Sigmoid colon (tissue), 6 donors: ENCODE measurements at regions not wholly inside any gene's neighbourhood (a gene's known extent, or its start where the extent isn't known, plus 50 kb on each side); places are given as distances from the start of the nearest gene placed in this dataset.

Source experiments
- DNase-seq: peaks from one replicate; pipeline ENCODE4 v3.0.0-alpha.2; 2019
- H3K27ac ChIP-seq, 4 donors: fragments of 200-600 bp; sonication (generic); one replicate each; pipeline ENCODE4 v1.5.1; 2016 to 2019; ENCODE audit warnings: mild to moderate bottlenecking in 1 of 4
- H3K27me3 ChIP-seq, 3 donors: fragments of 200-600 bp; sonication (generic); one replicate each; pipeline ENCODE4 v1.5.1; 2019; ENCODE audit warnings: mild to moderate bottlenecking in 1 of 3
- H3K36me3 ChIP-seq, 4 donors: fragments of 200-600 bp; sonication (generic); one replicate each; pipeline ENCODE4 v1.5.1; 2016 to 2019
- H3K4me1 ChIP-seq, 4 donors: fragments of 200-600 bp; sonication (generic); one replicate each; pipeline ENCODE4 v1.5.1; 2017 to 2019
- H3K4me3 ChIP-seq, 4 donors: fragments of 200-600 bp; sonication (generic); one replicate each; pipeline ENCODE4 v1.5.1; 2017 to 2019; ENCODE audit warnings: mild to moderate bottlenecking in 2 of 4, moderate library complexity in 1 of 4
- H3K9me3 ChIP-seq, 4 donors: fragments of 200-600 bp in 3 of 4; sonication (generic) in 3 of 4; one replicate each; pipeline versions ENCODE4 v1.5.1 to v1.6.1; 2013 to 2019
- EP300 ChIP-seq, 4 donors: sonication (generic); formaldehyde crosslinking; IDR thresholded peaks; one replicate each; pipeline ENCODE4 v1.6.1; 2017; ENCODE audit warnings: antibody characterized with exemption in 4 of 4
- POLR2A ChIP-seq, 2 donors: fragments of 450-650 bp; IDR thresholded peaks; one replicate each; pipeline ENCODE4 v1.6.1; 2016; ENCODE audit warnings: antibody characterized with exemption in 2 of 2, mild to moderate bottlenecking in 2 of 2, moderate library complexity in 2 of 2
- POLR2AphosphoS5 ChIP-seq, 4 donors: sonication (generic); formaldehyde crosslinking; IDR thresholded peaks; one replicate each; pipeline ENCODE4 v1.6.1; 2017; ENCODE audit warnings: antibody characterized with exemption in 4 of 4
- WGBS, 2 donors: extraction: QIAGEN DNeasy Blood & Tissue Kit; methylation state at CpG; one replicate each; pipeline ENCODE4 v1.1.7; 2013; 5-methylcytosine and 5-hydroxymethylcytosine counted together
- intact Hi-C: fragments of 100-400 bp; cut with DNase I; formaldehyde crosslinking; loops from one replicate; pipeline ENCODE4 v1.15.1; 2023
- TF ChIP-seq, protein P1 (sequence below), 4 experiments: fragments of 450-650 bp in 3 of 4; fragments of 200-600 bp in 1 of 4; IDR thresholded peaks; one replicate each; pipeline ENCODE4 v1.5.1; 2016 to 2019; ENCODE audit warnings: antibody characterized with exemption in 4 of 4, mild to moderate bottlenecking in 3 of 4, moderate library complexity in 2 of 4
- donor health status: healthy with polysubstance abuse.
- donor health status: healthy.

- WGBS, 2 donors: 94 to 98% methylated on average over 4 of the region's 4 CpGs
- H3K27ac ChIP-seq: no peak overlapping the region
These were observed 554.3 kb downstream of the ZEB2 start for GRCh38 chr2:143965493-143966164.

GRCh38 chr2:143964891-143965290 lies 555.0 kb downstream of the ZEB2 start:
- H3K27me3 ChIP-seq: no peaks in the 10 kb centered on the region
- WGBS, 2 donors: 87 to 92% methylated on average over 1 of the region's 1 CpG
- no peak overlapping the region for H3K27ac ChIP-seq
- intact Hi-C loops: no loop called here
- no peak for DNase-seq
- no peak overlapping the region for H3K4me3 ChIP-seq
- TF ChIP-seq POLR2AphosphoS5 (IDR thresholded peaks at IDR 0.05): no peak
- TF ChIP-seq, protein P1, sequence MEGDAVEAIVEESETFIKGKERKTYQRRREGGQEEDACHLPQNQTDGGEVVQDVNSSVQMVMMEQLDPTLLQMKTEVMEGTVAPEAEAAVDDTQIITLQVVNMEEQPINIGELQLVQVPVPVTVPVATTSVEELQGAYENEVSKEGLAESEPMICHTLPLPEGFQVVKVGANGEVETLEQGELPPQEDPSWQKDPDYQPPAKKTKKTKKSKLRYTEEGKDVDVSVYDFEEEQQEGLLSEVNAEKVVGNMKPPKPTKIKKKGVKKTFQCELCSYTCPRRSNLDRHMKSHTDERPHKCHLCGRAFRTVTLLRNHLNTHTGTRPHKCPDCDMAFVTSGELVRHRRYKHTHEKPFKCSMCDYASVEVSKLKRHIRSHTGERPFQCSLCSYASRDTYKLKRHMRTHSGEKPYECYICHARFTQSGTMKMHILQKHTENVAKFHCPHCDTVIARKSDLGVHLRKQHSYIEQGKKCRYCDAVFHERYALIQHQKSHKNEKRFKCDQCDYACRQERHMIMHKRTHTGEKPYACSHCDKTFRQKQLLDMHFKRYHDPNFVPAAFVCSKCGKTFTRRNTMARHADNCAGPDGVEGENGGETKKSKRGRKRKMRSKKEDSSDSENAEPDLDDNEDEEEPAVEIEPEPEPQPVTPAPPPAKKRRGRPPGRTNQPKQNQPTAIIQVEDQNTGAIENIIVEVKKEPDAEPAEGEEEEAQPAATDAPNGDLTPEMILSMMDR (IDR thresholded peaks at IDR 0.05): no peak
- no peak for TF ChIP-seq EP300 (IDR thresholded peaks at IDR 0.05)
- TF ChIP-seq POLR2A (IDR thresholded peaks at IDR 0.05): no peak
- H3K36me3 ChIP-seq: no peaks in the 10 kb centered on the region
- H3K4me1 ChIP-seq: no peaks in the 10 kb centered on the region
- H3K9me3 ChIP-seq: no peaks in the 10 kb centered on the region

More at GRCh38 chr2:143965493-143966164, 554.3 kb downstream of the ZEB2 start:
- no peak for DNase-seq
- no peaks in the 10 kb centered on the region for H3K9me3 ChIP-seq
- no peaks in the 10 kb centered on the region for H3K27me3 ChIP-seq
- intact Hi-C loops: no loop called here
- no peaks in the 10 kb centered on the region for H3K4me1 ChIP-seq
- H3K36me3 ChIP-seq: no peaks in the 10 kb centered on the region
- TF ChIP-seq POLR2A (IDR thresholded peaks at IDR 0.05) (no peak), EP300 (IDR thresholded peaks at IDR 0.05) (no peak), POLR2AphosphoS5 (IDR thresholded peaks at IDR 0.05) (no peak)
- TF ChIP-seq, protein P1 (IDR thresholded peaks at IDR 0.05): no peak
- no peak overlapping the region for H3K4me3 ChIP-seq

DNA sequence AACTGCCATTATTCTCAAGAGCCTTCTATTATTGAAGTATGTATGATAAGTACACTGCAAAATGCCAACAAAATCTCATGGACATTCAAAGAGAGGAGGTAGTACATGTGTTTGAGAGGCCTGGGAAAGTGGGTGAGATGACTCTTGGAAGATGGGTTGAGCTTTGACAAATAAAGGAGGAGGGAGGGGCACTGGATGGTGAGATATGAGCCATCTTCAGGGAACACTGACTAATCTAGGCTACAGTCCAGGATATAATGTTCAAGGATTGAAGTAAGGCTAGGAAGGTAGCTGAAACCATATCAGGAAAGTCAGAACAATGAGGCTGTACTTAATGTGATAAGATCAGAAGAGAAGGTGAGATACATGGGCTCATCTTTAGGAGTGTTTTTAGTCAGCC lies 559.7 kb downstream of the ZEB2 start:
- Histone ChIP-seq H3K4me1 (peaks cover 0 to 9% (median 7%) of the 10 kb centered on the region in 4 donors), H3K36me3 (no peaks in the 10 kb centered on the region), H3K27ac (no peak overlapping the region), H3K9me3 (no peaks in the 10 kb centered on the region), H3K27me3 (no peaks in the 10 kb centered on the region), H3K4me3 (no peak overlapping the region)
- intact Hi-C loops: no loop called here
- TF ChIP-seq POLR2AphosphoS5 (IDR thresholded peaks at IDR 0.05): no peak
- no peak for TF ChIP-seq EP300 (IDR thresholded peaks at IDR 0.05)
- TF ChIP-seq, protein P1 (IDR thresholded peaks at IDR 0.05): no peak
- TF ChIP-seq POLR2A (IDR thresholded peaks at IDR 0.05): no peak
- no peak for DNase-seq

DNA sequence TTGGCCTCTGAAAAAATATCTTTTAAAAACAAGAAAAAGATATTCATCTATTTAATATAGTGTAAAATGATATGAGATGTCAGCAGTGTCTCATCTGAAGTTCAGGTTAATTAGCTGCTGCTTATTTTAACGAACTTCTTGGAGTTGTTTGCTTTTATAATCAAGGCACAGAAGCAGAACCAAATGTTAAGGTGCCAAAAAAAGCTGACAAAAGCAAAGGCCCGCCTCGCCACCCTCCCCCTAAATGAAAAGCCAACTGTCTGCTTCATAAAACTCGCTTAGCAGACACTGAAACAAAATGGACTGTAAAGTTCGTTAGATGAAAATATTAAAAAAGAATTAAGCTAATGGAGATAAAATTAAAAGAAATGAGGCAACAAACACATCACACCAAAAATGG lies 562.6 kb downstream of the ZEB2 start:
- Histone ChIP-seq H3K27ac (no peak overlapping the region), H3K9me3 (no peaks in the 10 kb centered on the region), H3K4me1 (peaks cover 0 to 31% (median 17%) of the 10 kb centered on the region in 4 donors), H3K27me3 (no peaks in the 10 kb centered on the region), H3K36me3 (no peaks in the 10 kb centered on the region), H3K4me3 (no peak overlapping the region)
- DNase-seq: no peak
- TF ChIP-seq POLR2A (IDR thresholded peaks at IDR 0.05): no peak
- TF ChIP-seq, protein P1 (IDR thresholded peaks at IDR 0.05): no peak
- TF ChIP-seq EP300 (IDR thresholded peaks at IDR 0.05): no peak
- TF ChIP-seq POLR2AphosphoS5 (IDR thresholded peaks at IDR 0.05): no peak
- 90 to 93% methylated on average over 5 of the region's 5 CpGs for WGBS, 2 donors
- intact Hi-C loops: no loop called here
